Renal cortical epithelial cell (primary cell): ENCODE measurements at regions not wholly inside any gene's neighbourhood (a gene's known extent, or its start where the extent isn't known, plus 50 kb on each side); places are given as distances from the start of the nearest gene placed in this dataset.
"Not testable (repeated sequence)": the region's sequence is repeated elsewhere in the genome, so short reads cannot be mapped to it uniquely, and the experiment has no call there.

ENCODE experiments used
- DNase-seq: peaks from one replicate; pipeline ENCODE4 v3.0.0-alpha.2; 2011; ENCODE audit warnings: low read depth

- no peak for DNase-seq
These were observed 809.0 kb downstream of the FAT4 start for GRCh38 chr4:126123611-126124325.

GRCh38 chr4:126124818-126125217, 810.1 kb downstream of the FAT4 start:
- DNase-seq = no peak

GRCh38 chr4:126130215-126130614, 815.5 kb downstream of the FAT4 start:
- no peak for DNase-seq

GRCh38 chr4:126136922-126137781, 822.4 kb downstream of the FAT4 start:
- DNase-seq = no peak

- DNase-seq = no peak
These were observed 823.0 kb downstream of the FAT4 start for GRCh38 chr4:126137782-126138170.

GRCh38 chr4:126144543-126145237, 829.9 kb downstream of the FAT4 start:
- no peak for DNase-seq

- DNase-seq = no peak
These were observed 853.7 kb downstream of the FAT4 start for GRCh38 chr4:126168484-126168883.

GRCh38 chr4:126172126-126172525, 857.4 kb downstream of the FAT4 start:
- DNase-seq = no peak

- no peak for DNase-seq
These were observed 859.9 kb downstream of the FAT4 start for GRCh38 chr4:126174627-126175026.

- DNase-seq = no peak
These were observed 865.9 kb downstream of the FAT4 start for GRCh38 chr4:126180642-126181041.

GRCh38 chr4:126182336-126182735, 867.6 kb downstream of the FAT4 start:
- DNase-seq = no peak

GRCh38 chr4:126182786-126183185, 868.0 kb downstream of the FAT4 start:
- no peak for DNase-seq

- no peak for DNase-seq
These were observed 868.5 kb downstream of the FAT4 start for GRCh38 chr4:126183206-126183605.

GRCh38 chr4:126191536-126191935, 876.8 kb downstream of the FAT4 start:
- DNase-seq = no peak

GRCh38 chr4:126192506-126192905, 877.8 kb downstream of the FAT4 start:
- DNase-seq = no peak

GRCh38 chr4:126201251-126202138, 886.7 kb downstream of the FAT4 start:
- not testable (repeated sequence) for DNase-seq

GRCh38 chr4:126202226-126202625, 887.5 kb downstream of the FAT4 start:
- no peak for DNase-seq

GRCh38 chr4:126207910-126208309, 893.2 kb downstream of the FAT4 start:
- DNase-seq = no peak

GRCh38 chr4:126209147-126209546, 894.4 kb downstream of the FAT4 start:
- DNase-seq = no peak

GRCh38 chr4:126213996-126214395, 899.2 kb downstream of the FAT4 start:
- DNase-seq = peak; percentile 2

GRCh38 chr4:126215759-126216158, 901.0 kb downstream of the FAT4 start:
- peak; percentile 12 for DNase-seq

- no peak for DNase-seq
These were observed 901.9 kb downstream of the FAT4 start for GRCh38 chr4:126216611-126217010.
